Endothelial cell of umbilical vein (primary cell): ENCODE measurements at regions not wholly inside any gene's neighbourhood (a gene's known extent, or its start where the extent isn't known, plus 50 kb on each side); places are given as distances from the start of the nearest gene placed in this dataset.
"Not testable (repeated sequence)": the region's sequence is repeated elsewhere in the genome, so short reads cannot be mapped to it uniquely, and the experiment has no call there.

Experiments
- EZH2 ChIP-seq: IDR thresholded peaks from 2 replicates; pipeline ENCODE4 v1.6.1; 2012; ENCODE audit warnings: borderline replicate concordance, low read depth, mild to moderate bottlenecking, moderate library complexity, low read length, inconsistent platforms; ENCODE audit not compliant: severe bottlenecking
- POLR2A ChIP-seq: IDR thresholded peaks from 2 replicates; pipeline ENCODE4 v1.6.1; 2012; ENCODE audit warnings: low read depth, mild to moderate bottlenecking, control low read depth, low read length
- TF ChIP-seq, protein P1 (sequence below): IDR thresholded peaks from 2 replicates; pipeline ENCODE4 v1.6.1; 2011; ENCODE audit not compliant: insufficient read depth, insufficient read length
- TF ChIP-seq, protein P2 (sequence below), 2 donors: IDR thresholded peaks; 1 replicate in 1 of 2; 2 replicates in 1 of 2; pipeline ENCODE4 v1.5.1; 2011; ENCODE audit warnings: low read length in 2 of 2, mild to moderate bottlenecking in 2 of 2, moderate library complexity in 2 of 2, control low read depth in 1 of 2, inconsistent platforms in 1 of 2, low read depth in 1 of 2; ENCODE audit not compliant: insufficient read depth in 1 of 2; ENCODE audit errors: extremely low read depth in 1 of 2

DNA sequence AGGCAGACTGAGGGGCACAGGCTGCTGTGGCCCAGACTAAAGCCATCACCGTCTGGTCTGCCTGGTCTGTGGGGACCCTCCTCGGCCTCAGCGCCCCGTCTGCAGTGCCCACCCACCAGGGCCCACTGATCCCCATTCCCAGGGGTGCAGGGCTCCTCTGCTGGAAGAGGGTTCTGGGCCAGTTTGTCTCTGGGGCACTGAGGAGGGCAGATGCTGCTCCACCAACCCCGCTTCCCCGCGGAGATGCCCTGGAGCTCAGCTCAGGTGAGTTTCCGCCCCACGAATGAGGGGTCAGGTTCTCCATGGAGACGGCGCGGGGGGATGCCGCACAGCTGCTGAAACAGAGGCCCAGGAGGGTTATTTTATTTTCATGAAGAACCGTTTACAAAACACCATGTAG lies 263.3 kb upstream of the SFSWAP start:
- TF ChIP-seq, protein P1, sequence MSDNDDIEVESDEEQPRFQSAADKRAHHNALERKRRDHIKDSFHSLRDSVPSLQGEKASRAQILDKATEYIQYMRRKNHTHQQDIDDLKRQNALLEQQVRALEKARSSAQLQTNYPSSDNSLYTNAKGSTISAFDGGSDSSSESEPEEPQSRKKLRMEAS: not testable (repeated sequence)
- TF ChIP-seq POLR2A, EZH2: not testable (repeated sequence)
- TF ChIP-seq, protein P2, sequence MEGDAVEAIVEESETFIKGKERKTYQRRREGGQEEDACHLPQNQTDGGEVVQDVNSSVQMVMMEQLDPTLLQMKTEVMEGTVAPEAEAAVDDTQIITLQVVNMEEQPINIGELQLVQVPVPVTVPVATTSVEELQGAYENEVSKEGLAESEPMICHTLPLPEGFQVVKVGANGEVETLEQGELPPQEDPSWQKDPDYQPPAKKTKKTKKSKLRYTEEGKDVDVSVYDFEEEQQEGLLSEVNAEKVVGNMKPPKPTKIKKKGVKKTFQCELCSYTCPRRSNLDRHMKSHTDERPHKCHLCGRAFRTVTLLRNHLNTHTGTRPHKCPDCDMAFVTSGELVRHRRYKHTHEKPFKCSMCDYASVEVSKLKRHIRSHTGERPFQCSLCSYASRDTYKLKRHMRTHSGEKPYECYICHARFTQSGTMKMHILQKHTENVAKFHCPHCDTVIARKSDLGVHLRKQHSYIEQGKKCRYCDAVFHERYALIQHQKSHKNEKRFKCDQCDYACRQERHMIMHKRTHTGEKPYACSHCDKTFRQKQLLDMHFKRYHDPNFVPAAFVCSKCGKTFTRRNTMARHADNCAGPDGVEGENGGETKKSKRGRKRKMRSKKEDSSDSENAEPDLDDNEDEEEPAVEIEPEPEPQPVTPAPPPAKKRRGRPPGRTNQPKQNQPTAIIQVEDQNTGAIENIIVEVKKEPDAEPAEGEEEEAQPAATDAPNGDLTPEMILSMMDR (IDR thresholded peaks at IDR 0.05; ENCODE audit: extremely low read depth in 1 of 2, insufficient read depth in 1 of 2, low read depth in 1 of 2, low read length in 2 of 2): not testable (repeated sequence)
